T47D (cell line): ENCODE measurements at regions not wholly inside any gene's neighbourhood (a gene's known extent, or its start where the extent isn't known, plus 50 kb on each side); places are given as distances from the start of the nearest gene placed in this dataset.

Source experiments
- DNase-seq, 2 experiments: peaks; one replicate each; pipeline versions ENCODE4 v3.0.0 to v3.0.0-alpha.2; 2011 to 2012; ENCODE audit warnings: low read depth in 1 of 2, low spot score in 1 of 2
- JUND ChIP-seq: IDR thresholded peaks from 2 replicates; pipeline ENCODE4 v1.6.1; 2012; ENCODE audit warnings: low read depth
- in situ Hi-C: cut with HindIII; loops from 2 replicates; pipeline ENCODE4 v1.10.0; 2016; ENCODE audit warnings: low sequenced_read_pairs, low pct_unique_long_range_greater_than_20kb

DNA sequence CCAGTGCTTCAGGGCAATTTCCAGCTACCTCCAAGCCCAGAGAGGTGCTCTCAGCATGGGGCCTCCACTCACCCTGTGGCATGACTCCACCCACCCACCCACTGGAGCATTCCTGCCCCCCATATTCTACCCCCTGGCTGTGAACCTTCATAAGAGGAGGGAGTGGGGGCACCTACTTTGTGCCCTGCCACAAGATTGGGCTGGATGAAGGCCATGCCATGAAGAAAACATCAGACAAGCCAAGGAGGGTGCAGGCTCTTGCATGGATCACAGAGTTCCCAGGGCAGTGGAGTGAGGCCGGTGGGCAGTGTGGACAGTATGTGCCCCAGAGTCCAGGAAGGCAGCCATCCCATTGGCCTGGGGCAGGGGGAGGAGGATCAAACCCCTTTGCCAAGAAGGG lies 97.8 kb downstream of the UQCRFS1 start:
- in situ Hi-C loops = no loop called here
- no peak for TF ChIP-seq JUND
- DNase-seq = no peak

GRCh38 chr19:29113838-29114237 lies 99.1 kb downstream of the UQCRFS1 start:
- in situ Hi-C loops = no loop called here
- no peak for TF ChIP-seq JUND

GRCh38 chr19:29111576-29111975 lies 101.4 kb downstream of the UQCRFS1 start:
- no peak for TF ChIP-seq JUND
- DNase-seq = no peak
- in situ Hi-C loops = no loop called here

More at GRCh38 chr19:29113838-29114237, 99.1 kb downstream of the UQCRFS1 start:
- DNase-seq = no peak

DNA sequence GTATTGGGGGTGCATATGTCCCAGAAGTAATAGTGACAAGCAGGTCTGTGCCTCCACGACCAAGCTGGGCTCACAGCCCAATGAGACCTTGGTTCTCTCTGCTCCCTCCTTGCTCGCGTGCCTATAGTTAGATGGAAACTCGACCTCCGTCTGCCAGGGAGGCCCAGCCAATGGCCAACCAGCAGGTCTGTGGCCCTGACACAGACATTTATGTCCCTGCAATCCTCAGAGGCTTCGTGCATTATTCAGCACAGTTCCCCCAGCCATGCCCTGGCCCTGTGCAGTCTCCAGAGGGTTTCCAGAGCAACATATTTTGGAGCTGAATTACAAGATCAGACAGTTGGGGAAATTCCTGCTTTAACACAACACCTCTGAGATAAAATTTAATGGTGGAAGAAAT lies 105.1 kb downstream of the UQCRFS1 start:
- no peak for TF ChIP-seq JUND
- in situ Hi-C loops = no loop called here
- DNase-seq = no peak

DNA sequence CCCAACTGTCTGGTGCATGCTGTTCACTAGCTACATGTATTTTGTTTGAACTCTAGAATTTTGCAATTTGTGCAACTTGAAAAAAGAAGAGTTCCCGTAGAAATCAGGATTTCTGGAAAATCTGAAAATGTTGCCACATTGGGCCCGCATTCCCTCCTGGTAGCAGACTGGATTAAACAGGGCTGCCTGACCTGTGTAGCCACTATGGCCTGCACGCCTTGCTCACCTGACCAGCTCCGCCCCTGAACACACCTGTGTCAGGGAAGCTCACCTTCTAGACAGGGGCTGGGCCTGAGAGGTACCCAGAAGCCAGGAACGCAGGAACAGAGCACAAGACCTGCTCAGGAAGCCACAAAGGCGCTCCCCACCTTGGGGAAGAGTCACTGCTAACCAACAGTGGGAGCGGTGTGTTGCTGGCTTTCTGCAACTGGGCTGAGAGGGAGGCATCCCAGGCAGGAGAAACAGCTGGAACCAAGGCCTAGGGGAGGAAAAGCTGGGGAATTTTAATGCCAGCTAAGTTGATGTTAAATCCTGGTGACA lies 106.5 kb downstream of the UQCRFS1 start:
- DNase-seq = no peak
- in situ Hi-C loops = no loop called here

DNA sequence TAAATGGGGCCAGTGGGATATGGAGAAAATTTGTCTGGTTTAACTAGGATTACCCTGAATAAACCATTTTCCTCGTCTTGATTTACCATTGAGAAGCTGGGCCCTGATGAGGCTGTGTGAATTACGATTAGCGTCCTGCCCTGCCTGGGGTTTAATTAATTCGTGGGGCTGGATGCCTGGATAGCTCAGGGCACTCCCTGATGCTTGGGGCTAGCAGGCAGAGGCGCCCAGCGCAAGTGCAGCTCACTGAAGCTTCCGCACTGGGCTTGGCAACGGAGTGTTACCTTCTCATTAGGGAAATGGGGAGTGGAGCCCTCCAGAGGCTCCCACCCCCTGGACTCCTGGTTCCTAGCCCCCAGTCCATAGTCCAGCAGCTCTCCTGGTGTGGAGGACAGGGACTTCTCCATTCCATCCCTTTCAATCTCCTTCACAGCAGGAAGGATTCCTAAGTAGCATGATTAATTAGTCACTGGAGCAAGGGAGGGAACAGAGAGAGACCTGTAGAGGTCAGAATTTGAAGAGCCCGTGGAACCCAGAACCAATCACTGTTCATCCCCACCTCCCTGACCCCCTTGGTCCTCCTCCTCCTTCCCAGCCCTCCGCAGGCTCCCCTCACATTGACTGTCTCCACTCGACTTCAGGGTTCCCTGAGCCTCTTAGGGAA lies 107.2 kb downstream of the UQCRFS1 start:
- TF ChIP-seq JUND = no peak
- in situ Hi-C loops = no loop called here
- no peak for DNase-seq

More for the DNA sequence above, 106.5 kb downstream of the UQCRFS1 start:
- TF ChIP-seq JUND = no peak

DNA sequence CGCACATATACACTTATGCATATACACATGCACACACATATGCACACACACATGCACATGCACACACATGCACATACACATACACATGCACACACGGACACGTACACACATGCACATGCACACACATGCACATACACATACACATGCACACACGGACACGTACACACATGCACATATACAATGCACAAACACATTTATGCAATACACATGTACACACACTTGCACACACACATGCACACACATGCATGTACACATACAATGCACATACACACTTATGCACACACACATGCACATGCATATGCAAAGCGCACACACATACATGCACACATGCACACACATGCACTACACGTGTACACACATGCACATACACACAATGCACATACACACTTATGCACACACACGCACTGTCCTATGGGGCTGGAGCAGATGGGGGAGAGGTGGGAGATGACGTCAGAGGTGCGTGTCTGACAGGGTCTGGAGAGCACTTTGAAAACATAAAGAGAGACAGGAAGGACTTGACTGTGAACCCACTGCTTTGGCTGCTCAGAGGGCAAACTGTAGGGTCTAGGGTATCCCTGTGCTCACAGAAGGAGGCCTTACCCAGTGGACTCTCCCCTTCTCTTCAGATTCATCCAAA lies 108.2 kb downstream of the UQCRFS1 start:
- in situ Hi-C loops = no loop called here
- DNase-seq = no peak
- TF ChIP-seq JUND = no peak

DNA sequence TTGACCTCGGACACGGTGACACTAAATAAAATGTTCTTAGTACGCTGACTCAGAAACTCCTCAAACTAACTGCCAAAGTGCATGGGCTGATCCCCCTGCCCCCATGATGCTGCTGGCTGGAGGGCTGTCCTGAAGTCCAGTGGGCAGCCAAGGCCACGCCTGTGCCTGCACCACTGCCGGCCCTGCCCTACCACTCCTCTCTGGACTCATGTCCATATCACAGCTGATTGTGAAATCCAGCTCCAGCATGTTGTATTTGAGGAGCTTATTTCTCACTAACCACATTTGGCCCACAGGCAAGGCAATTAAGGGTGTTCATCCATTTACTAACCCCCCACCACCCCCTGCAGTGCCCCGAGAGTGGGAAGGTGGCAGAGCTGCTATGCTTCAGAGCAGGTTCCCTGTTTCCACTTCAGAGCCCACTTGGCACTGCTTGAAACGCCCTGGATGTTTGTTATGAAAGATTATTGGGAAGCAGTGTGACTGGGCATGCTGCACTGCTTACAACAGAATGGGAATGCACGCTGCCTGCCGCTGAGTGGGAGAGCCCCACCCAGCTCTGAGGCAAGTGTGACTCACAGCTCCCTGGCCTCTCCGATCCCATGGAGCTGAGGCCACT lies 114.0 kb downstream of the UQCRFS1 start:
- TF ChIP-seq JUND = no peak
- in situ Hi-C loops = no loop called here
- no peak for DNase-seq

DNA sequence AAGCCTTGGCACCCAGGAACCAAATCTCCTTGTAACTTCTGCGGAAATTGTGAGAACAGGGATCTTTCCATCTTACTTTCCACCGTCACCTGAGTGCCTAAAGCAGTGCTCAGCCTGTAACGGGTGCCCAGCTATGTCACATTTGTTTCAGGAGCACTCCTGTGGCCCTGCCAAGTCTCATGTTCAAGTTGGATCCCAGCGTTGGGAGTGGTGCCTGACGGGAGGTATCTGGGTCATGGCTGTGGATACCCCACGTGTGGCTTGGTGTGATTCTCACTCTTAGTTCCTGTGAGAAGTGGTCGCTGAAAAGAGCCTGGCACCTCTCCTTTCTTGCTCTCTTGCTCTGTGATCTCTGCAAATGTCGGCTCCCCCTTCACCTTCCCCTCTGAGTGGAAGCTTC lies 114.9 kb downstream of the UQCRFS1 start:
- DNase-seq = no peak
- no peak for TF ChIP-seq JUND
- in situ Hi-C loops = no loop called here

DNA sequence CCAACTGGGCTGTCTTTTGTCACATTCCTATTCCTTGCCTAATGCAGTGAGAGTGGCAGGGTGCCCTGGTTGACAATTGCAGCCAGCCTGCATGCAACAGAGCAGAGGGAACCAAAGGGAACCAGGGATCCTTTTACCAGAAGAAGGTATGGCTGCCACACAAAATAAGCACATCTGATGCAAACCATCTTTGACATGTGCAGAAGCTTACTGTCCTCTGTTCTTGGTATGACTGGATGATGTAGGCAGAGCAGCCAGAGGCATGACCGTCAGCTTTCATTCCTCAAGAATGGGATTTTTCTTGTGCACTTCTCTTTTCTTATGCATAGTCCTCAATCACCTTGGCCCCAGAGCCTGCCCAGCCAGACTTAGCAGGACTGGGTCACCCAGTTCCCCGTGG lies 116.1 kb downstream of the UQCRFS1 start:
- no peak for DNase-seq
- no peak for TF ChIP-seq JUND
- in situ Hi-C loops = no loop called here

GRCh38 chr19:29093553-29093908 lies 119.4 kb downstream of the UQCRFS1 start:
- no peak for DNase-seq
- no peak for TF ChIP-seq JUND
- in situ Hi-C loops = no loop called here

DNA sequence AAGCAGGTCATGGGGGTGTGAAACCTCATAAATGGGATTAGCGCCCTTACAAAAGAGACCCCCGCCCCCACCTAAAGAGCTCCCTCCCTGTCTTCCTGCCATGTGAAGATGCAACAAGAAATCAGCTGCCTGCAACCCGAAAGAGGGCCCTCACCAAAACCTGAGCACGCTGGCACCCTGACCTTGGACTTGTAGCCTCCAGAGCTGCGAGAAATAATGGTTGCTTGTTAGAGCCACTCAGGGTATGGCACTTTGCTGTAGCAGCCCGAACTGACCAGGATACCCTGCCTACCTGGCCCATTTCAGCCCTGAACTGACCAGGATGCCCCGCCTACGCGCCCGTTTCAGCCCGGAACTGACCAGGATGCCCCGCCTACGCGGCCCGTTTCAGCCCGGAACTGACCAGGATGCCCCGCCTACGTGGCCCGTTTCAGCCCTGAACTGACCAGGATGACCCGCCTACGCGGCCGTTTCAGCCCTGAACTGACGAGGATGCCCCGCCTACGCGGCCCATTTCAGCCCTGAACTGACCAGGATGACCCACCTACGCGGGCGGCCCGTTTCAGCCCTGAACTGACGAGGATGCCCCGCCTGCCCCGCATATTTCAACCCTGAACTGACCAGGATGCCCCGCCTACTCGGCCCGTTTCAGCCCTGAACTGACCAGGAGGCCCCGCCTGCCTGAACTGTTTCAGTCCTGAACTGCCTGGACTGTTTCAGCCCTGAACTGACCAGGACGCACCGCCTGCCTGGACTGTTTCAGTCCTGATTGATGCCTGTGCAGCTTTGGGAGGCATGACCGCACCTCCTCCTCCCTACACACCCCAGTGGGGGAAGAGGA lies 120.0 kb downstream of the UQCRFS1 start:
- TF ChIP-seq JUND = no peak
- in situ Hi-C loops = no loop called here
- no peak for DNase-seq
